Osteoblast (primary cell): ENCODE measurements at regions not wholly inside any gene's neighbourhood (a gene's known extent, or its start where the extent isn't known, plus 50 kb on each side); places are given as distances from the start of the nearest gene placed in this dataset.

Source experiments
- DNase-seq: peaks from one replicate; pipeline ENCODE4 v3.0.0; 2011; ENCODE audit warnings: low spot score, mixed read lengths; ENCODE audit not compliant: insufficient read length; ENCODE audit errors: missing footprints
- H2AFZ ChIP-seq: 2 replicates; pipeline ENCODE4 v1.6.0; 2011; ENCODE audit warnings: mild to moderate bottlenecking, low read length
- H3K27ac ChIP-seq: 2 replicates; pipeline ENCODE4 v1.5.1; 2011; ENCODE audit warnings: mild to moderate bottlenecking, low read depth, low read length, moderate library complexity
- H3K27me3 ChIP-seq: 2 replicates; pipeline ENCODE4 v1.6.0; 2012; ENCODE audit warnings: mild to moderate bottlenecking, control low read depth, inconsistent platforms, low read length, moderate library complexity; ENCODE audit not compliant: insufficient read depth
- H3K36me3 ChIP-seq: 2 replicates; pipeline ENCODE4 v1.5.1; 2011; ENCODE audit warnings: mild to moderate bottlenecking, low read length, control low read depth, moderate library complexity; ENCODE audit not compliant: insufficient read depth
- H3K4me1 ChIP-seq: 2 replicates; pipeline ENCODE4 v1.5.1; 2011; ENCODE audit warnings: mild to moderate bottlenecking, low read length, control low read depth, moderate library complexity; ENCODE audit not compliant: insufficient read depth
- H3K4me2 ChIP-seq: 2 replicates; pipeline ENCODE4 v1.6.0; 2011; ENCODE audit warnings: mild to moderate bottlenecking, low read length; ENCODE audit not compliant: insufficient read depth
- H3K4me3 ChIP-seq: fragments of 200-600 bp; sonication (generic); 3 replicates; pipeline ENCODE4 v1.5.1; 2012; ENCODE audit warnings: mild to moderate bottlenecking, low read length, inconsistent platforms; ENCODE audit not compliant: insufficient read depth
- H3K79me2 ChIP-seq: 2 replicates; pipeline ENCODE4 v1.6.0; 2012; ENCODE audit warnings: mild to moderate bottlenecking, low read length, control low read depth, inconsistent platforms; ENCODE audit not compliant: insufficient read depth
- H3K9me3 ChIP-seq: 2 replicates; pipeline ENCODE4 v1.5.1; 2011; ENCODE audit warnings: low read depth, low read length, control low read depth
- H4K20me1 ChIP-seq: 2 replicates; pipeline ENCODE4 v1.6.0; 2012; ENCODE audit warnings: mild to moderate bottlenecking, low read length, control low read depth; ENCODE audit not compliant: insufficient read depth
- CTCF ChIP-seq: IDR thresholded peaks from 2 replicates; pipeline ENCODE4 v1.5.1; 2011; ENCODE audit warnings: mild to moderate bottlenecking, low read depth, low read length, moderate library complexity; ENCODE audit errors: extremely low read depth

DNA sequence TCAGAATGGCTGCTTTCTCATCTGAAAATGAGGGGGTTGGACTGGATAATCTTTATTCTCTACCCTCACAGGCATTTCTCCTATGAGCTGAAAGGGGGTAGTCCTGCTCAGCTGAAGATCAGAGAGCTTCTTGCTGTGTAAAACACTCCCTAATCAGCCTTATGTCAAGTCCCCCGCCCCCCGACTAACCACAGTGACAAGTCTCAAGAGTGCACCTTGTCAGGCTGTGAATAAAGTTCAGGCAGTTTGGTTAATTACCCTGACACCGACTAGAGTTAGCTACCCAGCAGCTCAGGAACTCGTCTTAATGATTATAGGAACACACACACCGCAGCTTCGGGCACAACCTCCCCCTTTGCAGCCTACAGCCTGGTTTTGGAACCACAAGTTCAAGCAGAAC is 513.7 kb downstream of the RPS24 start:
- DNase-seq: no peak
- H3K79me2 ChIP-seq: no peaks in the 10 kb centered on the region
- H3K27ac ChIP-seq: no peak overlapping the region
- H3K4me2 ChIP-seq: no peak overlapping the region
- no peaks in the 10 kb centered on the region for H4K20me1 ChIP-seq
- H3K27me3 ChIP-seq: peaks cover 12% of the 10 kb centered on the region
- H2AFZ ChIP-seq: no peak overlapping the region
- no peak overlapping the region for H3K4me3 ChIP-seq
- no peaks in the 10 kb centered on the region for H3K9me3 ChIP-seq
- TF ChIP-seq CTCF: no peak
- H3K4me1 ChIP-seq: peaks cover 27% of the 10 kb centered on the region
- H3K36me3 ChIP-seq: no peaks in the 10 kb centered on the region

DNA sequence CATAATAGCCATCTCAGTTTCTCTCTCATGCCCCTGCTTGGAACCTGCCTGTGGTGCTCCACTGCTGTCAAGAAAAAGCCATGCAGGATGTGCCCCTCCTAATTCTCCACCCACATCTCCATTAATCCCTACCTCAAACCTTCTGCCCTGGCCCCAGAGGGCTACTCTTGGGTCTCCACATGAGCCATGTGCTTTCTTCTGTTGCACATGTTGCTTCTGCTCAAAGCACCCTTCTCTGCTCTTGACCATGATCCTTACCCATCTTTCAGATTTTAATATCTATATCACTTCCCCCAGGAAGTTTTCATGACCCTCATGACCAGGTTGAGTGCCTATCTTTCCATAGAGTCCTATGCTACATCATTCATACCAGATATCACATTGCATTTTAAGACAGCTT is 514.2 kb downstream of the RPS24 start:
- Histone ChIP-seq H3K9me3 (no peaks in the 10 kb centered on the region), H3K4me3 (no peak overlapping the region), H2AFZ (no peak overlapping the region), H3K27ac (no peak overlapping the region), H4K20me1 (no peaks in the 10 kb centered on the region), H3K36me3 (no peaks in the 10 kb centered on the region), H3K79me2 (no peaks in the 10 kb centered on the region), H3K4me1 (peaks cover 22% of the 10 kb centered on the region), H3K4me2 (no peak overlapping the region), H3K27me3 (peaks cover 12% of the 10 kb centered on the region)
- no peak for TF ChIP-seq CTCF
- no peak for DNase-seq

- no peaks in the 10 kb centered on the region for H4K20me1 ChIP-seq
- H3K79me2 ChIP-seq: no peaks in the 10 kb centered on the region
- no peak overlapping the region for H3K4me2 ChIP-seq
- H3K4me1 ChIP-seq: peaks cover 18% of the 10 kb centered on the region
- no peak overlapping the region for H3K4me3 ChIP-seq
- no peak overlapping the region for H3K27ac ChIP-seq
- DNase-seq: no peak
- peaks cover 12% of the 10 kb centered on the region for H3K27me3 ChIP-seq
- H3K9me3 ChIP-seq: no peaks in the 10 kb centered on the region
- TF ChIP-seq CTCF: no peak
- H2AFZ ChIP-seq: no peak overlapping the region
- H3K36me3 ChIP-seq: no peaks in the 10 kb centered on the region
Observed at GRCh38 chr10:78548369-78548768, 514.7 kb downstream of the RPS24 start.

GRCh38 chr10:78549140-78549935 is 515.7 kb downstream of the RPS24 start:
- Histone ChIP-seq H3K9me3 (no peaks in the 10 kb centered on the region), H3K27ac (no peak overlapping the region), H3K79me2 (no peaks in the 10 kb centered on the region), H3K4me2 (no peak overlapping the region), H4K20me1 (no peaks in the 10 kb centered on the region), H3K4me3 (no peak overlapping the region), H2AFZ (no peak overlapping the region), H3K4me1 (peaks cover 9% of the 10 kb centered on the region), H3K27me3 (peaks cover 12% of the 10 kb centered on the region), H3K36me3 (no peaks in the 10 kb centered on the region)
- DNase-seq: no peak
- TF ChIP-seq CTCF: no peak
